ENCODE measurements at regions not wholly inside any gene's neighbourhood (a gene's known extent, or its start where the extent isn't known, plus 50 kb on each side); places are given as distances from the start of the nearest gene placed in this dataset.

GRCh38 chr3:159858650-159859049, 130.0 kb upstream of the IL12A start:
- Histone ChIP-seq H3K4me3 (ENCODE audit: low read depth in 2 of 2, low read length in 1 of 2) (no peak overlapping the region), H3K27ac (ENCODE audit: low read depth in 2 of 2, low read length in 1 of 2) (peak overlapping the region in 1 of 2 experiments; percentile 100; a peak in 3 of 4 replicates), H3F3A (replicated peaks; ENCODE audit: insufficient read depth) (peaks cover 12% of the 10 kb centered on the region), H2AFZ (ENCODE audit: low read depth) (no peak overlapping the region), H3K27me3 (ENCODE audit: insufficient read depth) (no peaks in the 10 kb centered on the region), H3K9ac (no peak overlapping the region), H3K79me2 (ENCODE audit: insufficient read depth) (peaks cover 82% of the 10 kb centered on the region), H3K9me3 (no peaks in the 10 kb centered on the region), H3K4me1 (ENCODE audit: control insufficient read depth in 1 of 2, insufficient read depth in 2 of 2, low read depth in 1 of 2, low read length in 1 of 2) (peaks cover 29 to 82% of the 10 kb centered on the region in 2 experiments), H3K36me3 (replicated peaks in 1 of 2; ENCODE audit: control insufficient read depth in 1 of 2, insufficient read depth in 2 of 2, low read length in 1 of 2) (peaks cover 0 to 3% of the 10 kb centered on the region in 2 experiments), H4K20me1 (ENCODE audit: insufficient read depth) (peaks cover 7% of the 10 kb centered on the region; the same call in 1 of the 2 replicates), H3K9me2 (no peaks in the 10 kb centered on the region), H3K4me2 (no peak overlapping the region)
- ChIA-PET POLR2A (interaction anchor here (0.7 to 3.2 kb wide), 6 partner anchors 8 to 33 kb away, joined by 3 to 28 read pairs (median 4); partner anchors contain the start of gene SCHIP1), CTCF (interaction anchor here (0.7 to 10.7 kb wide), 10 partner anchors 14 to 593 kb away, joined by 3 to 160 read pairs (median 8); partner anchors contain the start of gene IL12A)
- no peak for DNase-seq
- WGBS (ENCODE audit: low lambda C conversion rate): 96% methylated on average over 5 of the region's 5 CpGs
- no peak for TF ChIP-seq EP300 (IDR thresholded peaks at IDR 0.05; ENCODE audit: borderline replicate concordance in 1 of 2, low read depth in 1 of 2, low read length in 1 of 2)
- TF ChIP-seq FOSL2 (IDR thresholded peaks at IDR 0.05; ENCODE audit: borderline replicate concordance, low read depth): no peak
- no peak for TF ChIP-seq RAD21 (IDR thresholded peaks at IDR 0.05; ENCODE audit: low read length)
- no peak for TF ChIP-seq ZBTB33 (IDR thresholded peaks at IDR 0.05; ENCODE audit: borderline replicate concordance, low read depth)
- TF ChIP-seq EZH2phosphoT487 (IDR thresholded peaks at IDR 0.05; ENCODE audit: borderline replicate concordance, low read depth): no peak
- TF ChIP-seq TEAD4 (IDR thresholded peaks at IDR 0.05; ENCODE audit: borderline replicate concordance, insufficient read depth): no peak
- TF ChIP-seq USF2 (IDR thresholded peaks at IDR 0.05; ENCODE audit: borderline replicate concordance, low read depth, low read length): no peak
- no peak for TF ChIP-seq GATA2 (CRISPR knock-in tag; IDR thresholded peaks at IDR 0.05)
- TF ChIP-seq, protein P1, sequence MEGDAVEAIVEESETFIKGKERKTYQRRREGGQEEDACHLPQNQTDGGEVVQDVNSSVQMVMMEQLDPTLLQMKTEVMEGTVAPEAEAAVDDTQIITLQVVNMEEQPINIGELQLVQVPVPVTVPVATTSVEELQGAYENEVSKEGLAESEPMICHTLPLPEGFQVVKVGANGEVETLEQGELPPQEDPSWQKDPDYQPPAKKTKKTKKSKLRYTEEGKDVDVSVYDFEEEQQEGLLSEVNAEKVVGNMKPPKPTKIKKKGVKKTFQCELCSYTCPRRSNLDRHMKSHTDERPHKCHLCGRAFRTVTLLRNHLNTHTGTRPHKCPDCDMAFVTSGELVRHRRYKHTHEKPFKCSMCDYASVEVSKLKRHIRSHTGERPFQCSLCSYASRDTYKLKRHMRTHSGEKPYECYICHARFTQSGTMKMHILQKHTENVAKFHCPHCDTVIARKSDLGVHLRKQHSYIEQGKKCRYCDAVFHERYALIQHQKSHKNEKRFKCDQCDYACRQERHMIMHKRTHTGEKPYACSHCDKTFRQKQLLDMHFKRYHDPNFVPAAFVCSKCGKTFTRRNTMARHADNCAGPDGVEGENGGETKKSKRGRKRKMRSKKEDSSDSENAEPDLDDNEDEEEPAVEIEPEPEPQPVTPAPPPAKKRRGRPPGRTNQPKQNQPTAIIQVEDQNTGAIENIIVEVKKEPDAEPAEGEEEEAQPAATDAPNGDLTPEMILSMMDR (IDR thresholded peaks at IDR 0.05): no peak
- TF ChIP-seq RFX5 (IDR thresholded peaks at IDR 0.05; ENCODE audit: low read length): no peak
- TF ChIP-seq NRF1 (IDR thresholded peaks at IDR 0.05; ENCODE audit: low read depth, low read length): no peak
- no peak for TF ChIP-seq RXRA (IDR thresholded peaks at IDR 0.05; ENCODE audit: borderline replicate concordance, low read depth)
- no peak for TF ChIP-seq ELF1 (IDR thresholded peaks at IDR 0.05)
- no peak for TF ChIP-seq TAF1 (IDR thresholded peaks at IDR 0.05; ENCODE audit: borderline replicate concordance, low read depth, low read length)
- no peak for TF ChIP-seq GABPA (IDR thresholded peaks at IDR 0.05; ENCODE audit: low read depth)
- TF ChIP-seq, protein P2, sequence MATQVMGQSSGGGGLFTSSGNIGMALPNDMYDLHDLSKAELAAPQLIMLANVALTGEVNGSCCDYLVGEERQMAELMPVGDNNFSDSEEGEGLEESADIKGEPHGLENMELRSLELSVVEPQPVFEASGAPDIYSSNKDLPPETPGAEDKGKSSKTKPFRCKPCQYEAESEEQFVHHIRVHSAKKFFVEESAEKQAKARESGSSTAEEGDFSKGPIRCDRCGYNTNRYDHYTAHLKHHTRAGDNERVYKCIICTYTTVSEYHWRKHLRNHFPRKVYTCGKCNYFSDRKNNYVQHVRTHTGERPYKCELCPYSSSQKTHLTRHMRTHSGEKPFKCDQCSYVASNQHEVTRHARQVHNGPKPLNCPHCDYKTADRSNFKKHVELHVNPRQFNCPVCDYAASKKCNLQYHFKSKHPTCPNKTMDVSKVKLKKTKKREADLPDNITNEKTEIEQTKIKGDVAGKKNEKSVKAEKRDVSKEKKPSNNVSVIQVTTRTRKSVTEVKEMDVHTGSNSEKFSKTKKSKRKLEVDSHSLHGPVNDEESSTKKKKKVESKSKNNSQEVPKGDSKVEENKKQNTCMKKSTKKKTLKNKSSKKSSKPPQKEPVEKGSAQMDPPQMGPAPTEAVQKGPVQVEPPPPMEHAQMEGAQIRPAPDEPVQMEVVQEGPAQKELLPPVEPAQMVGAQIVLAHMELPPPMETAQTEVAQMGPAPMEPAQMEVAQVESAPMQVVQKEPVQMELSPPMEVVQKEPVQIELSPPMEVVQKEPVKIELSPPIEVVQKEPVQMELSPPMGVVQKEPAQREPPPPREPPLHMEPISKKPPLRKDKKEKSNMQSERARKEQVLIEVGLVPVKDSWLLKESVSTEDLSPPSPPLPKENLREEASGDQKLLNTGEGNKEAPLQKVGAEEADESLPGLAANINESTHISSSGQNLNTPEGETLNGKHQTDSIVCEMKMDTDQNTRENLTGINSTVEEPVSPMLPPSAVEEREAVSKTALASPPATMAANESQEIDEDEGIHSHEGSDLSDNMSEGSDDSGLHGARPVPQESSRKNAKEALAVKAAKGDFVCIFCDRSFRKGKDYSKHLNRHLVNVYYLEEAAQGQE (IDR thresholded peaks at IDR 0.05; ENCODE audit: low read depth, low read length): no peak
